ENCODE measurements at regions not wholly inside any gene's neighbourhood (a gene's known extent, or its start where the extent isn't known, plus 50 kb on each side); places are given as distances from the start of the nearest gene placed in this dataset.

- Histone ChIP-seq H3K9me3 (ENCODE audit: control insufficient read depth, low read length) (no peaks in the 10 kb centered on the region), H3K27ac (ENCODE audit: low read depth, low read length) (no peak overlapping the region), H3K36me3 (ENCODE audit: control insufficient read depth, insufficient read depth, low read length) (no peaks in the 10 kb centered on the region), H3K4me1 (ENCODE audit: control insufficient read depth, insufficient read depth, low read length) (no peaks in the 10 kb centered on the region), H3K9ac (ENCODE audit: extremely low read depth, low read length, poor library complexity, severe bottlenecking) (no peak overlapping the region), H3K4me3 (ENCODE audit: low read length) (no peak overlapping the region), H3K27me3 (ENCODE audit: control insufficient read depth, insufficient read depth, low read length, poor library complexity, severe bottlenecking) (no peaks in the 10 kb centered on the region)
- Mint-ChIP-seq H3K27me3 (ENCODE audit: insufficient read depth) (no peaks in the 10 kb centered on the region), H3K9me3 (peaks cover 9% of the 10 kb centered on the region), H3K36me3 (ENCODE audit: low read depth) (peaks cover 2% of the 10 kb centered on the region), H3K27ac (peak overlapping the region; percentile 12), H3K4me3 (no peak overlapping the region), H3K4me1 (peaks cover 4% of the 10 kb centered on the region)
- 57 to 72% methylated on average over 4 to 5 of the region's 5 CpGs for WGBS, 2 experiments (ENCODE audit: insufficient coverage in 1 of 2, insufficient read length in 1 of 2)
- TF ChIP-seq, protein P1, sequence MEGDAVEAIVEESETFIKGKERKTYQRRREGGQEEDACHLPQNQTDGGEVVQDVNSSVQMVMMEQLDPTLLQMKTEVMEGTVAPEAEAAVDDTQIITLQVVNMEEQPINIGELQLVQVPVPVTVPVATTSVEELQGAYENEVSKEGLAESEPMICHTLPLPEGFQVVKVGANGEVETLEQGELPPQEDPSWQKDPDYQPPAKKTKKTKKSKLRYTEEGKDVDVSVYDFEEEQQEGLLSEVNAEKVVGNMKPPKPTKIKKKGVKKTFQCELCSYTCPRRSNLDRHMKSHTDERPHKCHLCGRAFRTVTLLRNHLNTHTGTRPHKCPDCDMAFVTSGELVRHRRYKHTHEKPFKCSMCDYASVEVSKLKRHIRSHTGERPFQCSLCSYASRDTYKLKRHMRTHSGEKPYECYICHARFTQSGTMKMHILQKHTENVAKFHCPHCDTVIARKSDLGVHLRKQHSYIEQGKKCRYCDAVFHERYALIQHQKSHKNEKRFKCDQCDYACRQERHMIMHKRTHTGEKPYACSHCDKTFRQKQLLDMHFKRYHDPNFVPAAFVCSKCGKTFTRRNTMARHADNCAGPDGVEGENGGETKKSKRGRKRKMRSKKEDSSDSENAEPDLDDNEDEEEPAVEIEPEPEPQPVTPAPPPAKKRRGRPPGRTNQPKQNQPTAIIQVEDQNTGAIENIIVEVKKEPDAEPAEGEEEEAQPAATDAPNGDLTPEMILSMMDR (conservative IDR thresholded peaks at IDR 0.05), result no peak
- no peak for DNase-seq
These were observed 339.3 kb upstream of the POM121L12 start for GRCh38 chr7:52695973-52696595.

DNA sequence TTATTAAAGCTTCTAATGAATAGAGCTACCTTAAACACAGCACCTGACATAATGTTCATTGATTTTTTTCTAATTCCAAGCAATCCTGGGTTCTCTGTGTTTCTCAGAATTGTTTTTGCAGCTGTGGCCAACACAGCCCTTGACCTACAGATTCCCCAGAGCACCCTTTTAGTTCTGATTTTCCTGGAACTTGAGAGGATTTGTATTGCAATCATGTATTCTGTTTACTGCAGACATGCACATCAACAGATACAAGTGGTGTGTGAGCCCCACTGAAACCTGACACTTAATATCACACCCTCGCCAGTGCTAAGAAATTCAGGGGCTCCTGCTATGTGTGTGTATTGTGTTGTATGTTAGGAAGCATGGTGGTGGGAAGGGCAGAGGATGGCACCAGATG, 344.2 kb upstream of the POM121L12 start:
- no peaks in the 10 kb centered on the region for H3K27me3 ChIP-seq (ENCODE audit: control insufficient read depth, insufficient read depth, low read length, poor library complexity, severe bottlenecking)
- 78% methylated on average over 1 of the region's 1 CpG; no CpG with 5 or more reads in 1 of the 2 experiments for WGBS, 2 experiments (ENCODE audit: insufficient coverage in 1 of 2, insufficient read length in 1 of 2)
- H3K9me3 ChIP-seq (ENCODE audit: control insufficient read depth, low read length), result no peaks in the 10 kb centered on the region
- no peak overlapping the region for H3K27ac ChIP-seq (ENCODE audit: low read depth, low read length)
- H3K36me3 ChIP-seq (ENCODE audit: control insufficient read depth, insufficient read depth, low read length), result no peaks in the 10 kb centered on the region
- Mint-ChIP-seq H3K27me3 (ENCODE audit: insufficient read depth) (no peaks in the 10 kb centered on the region), H3K36me3 (ENCODE audit: low read depth) (no peaks in the 10 kb centered on the region), H3K9me3 (no peaks in the 10 kb centered on the region), H3K27ac (no peak overlapping the region), H3K4me3 (no peak overlapping the region), H3K4me1 (peaks cover 4% of the 10 kb centered on the region)
- H3K9ac ChIP-seq (ENCODE audit: extremely low read depth, low read length, poor library complexity, severe bottlenecking), result no peak overlapping the region
- no peaks in the 10 kb centered on the region for H3K4me1 ChIP-seq (ENCODE audit: control insufficient read depth, insufficient read depth, low read length)
- H3K4me3 ChIP-seq (ENCODE audit: low read length), result no peak overlapping the region
- TF ChIP-seq, protein P1 (conservative IDR thresholded peaks at IDR 0.05), result no peak
- DNase-seq, result no peak

GRCh38 chr7:52689912-52690311, 345.5 kb upstream of the POM121L12 start:
- Histone ChIP-seq H3K9ac (ENCODE audit: extremely low read depth, low read length, poor library complexity, severe bottlenecking) (no peak overlapping the region), H3K4me3 (ENCODE audit: low read length) (no peak overlapping the region), H3K9me3 (ENCODE audit: control insufficient read depth, low read length) (no peaks in the 10 kb centered on the region), H3K4me1 (ENCODE audit: control insufficient read depth, insufficient read depth, low read length) (no peaks in the 10 kb centered on the region), H3K27me3 (ENCODE audit: control insufficient read depth, insufficient read depth, low read length, poor library complexity, severe bottlenecking) (no peaks in the 10 kb centered on the region), H3K36me3 (ENCODE audit: control insufficient read depth, insufficient read depth, low read length) (no peaks in the 10 kb centered on the region), H3K27ac (ENCODE audit: low read depth, low read length) (no peak overlapping the region)
- no peak for DNase-seq
- Mint-ChIP-seq H3K9me3 (no peaks in the 10 kb centered on the region), H3K4me1 (no peaks in the 10 kb centered on the region), H3K36me3 (ENCODE audit: low read depth) (no peaks in the 10 kb centered on the region), H3K4me3 (no peak overlapping the region), H3K27ac (no peak overlapping the region), H3K27me3 (ENCODE audit: insufficient read depth) (no peaks in the 10 kb centered on the region)
- TF ChIP-seq, protein P1 (conservative IDR thresholded peaks at IDR 0.05), result no peak
- 60 to 97% methylated on average over 1 to 2 of the region's 2 CpGs for WGBS, 2 experiments (ENCODE audit: insufficient coverage in 1 of 2, insufficient read length in 1 of 2)
